NB4 (cell line): ENCODE measurements at regions not wholly inside any gene's neighbourhood (a gene's known extent, or its start where the extent isn't known, plus 50 kb on each side); places are given as distances from the start of the nearest gene placed in this dataset.

Experiments
- POLR2A ChIP-seq: IDR thresholded peaks from 2 replicates; pipeline ENCODE4 v1.6.1; 2011; ENCODE audit warnings: mild to moderate bottlenecking; ENCODE audit not compliant: insufficient read length; ENCODE audit errors: extremely low read depth
- TF ChIP-seq, protein P1 (sequence below): IDR thresholded peaks from one replicate; pipeline ENCODE4 v1.5.1; 2012; ENCODE audit warnings: low read depth, low read length
- TF ChIP-seq, protein P2 (sequence below): IDR thresholded peaks from 2 replicates; pipeline ENCODE4 v1.6.1; 2011; ENCODE audit warnings: low read depth, low read length

DNA sequence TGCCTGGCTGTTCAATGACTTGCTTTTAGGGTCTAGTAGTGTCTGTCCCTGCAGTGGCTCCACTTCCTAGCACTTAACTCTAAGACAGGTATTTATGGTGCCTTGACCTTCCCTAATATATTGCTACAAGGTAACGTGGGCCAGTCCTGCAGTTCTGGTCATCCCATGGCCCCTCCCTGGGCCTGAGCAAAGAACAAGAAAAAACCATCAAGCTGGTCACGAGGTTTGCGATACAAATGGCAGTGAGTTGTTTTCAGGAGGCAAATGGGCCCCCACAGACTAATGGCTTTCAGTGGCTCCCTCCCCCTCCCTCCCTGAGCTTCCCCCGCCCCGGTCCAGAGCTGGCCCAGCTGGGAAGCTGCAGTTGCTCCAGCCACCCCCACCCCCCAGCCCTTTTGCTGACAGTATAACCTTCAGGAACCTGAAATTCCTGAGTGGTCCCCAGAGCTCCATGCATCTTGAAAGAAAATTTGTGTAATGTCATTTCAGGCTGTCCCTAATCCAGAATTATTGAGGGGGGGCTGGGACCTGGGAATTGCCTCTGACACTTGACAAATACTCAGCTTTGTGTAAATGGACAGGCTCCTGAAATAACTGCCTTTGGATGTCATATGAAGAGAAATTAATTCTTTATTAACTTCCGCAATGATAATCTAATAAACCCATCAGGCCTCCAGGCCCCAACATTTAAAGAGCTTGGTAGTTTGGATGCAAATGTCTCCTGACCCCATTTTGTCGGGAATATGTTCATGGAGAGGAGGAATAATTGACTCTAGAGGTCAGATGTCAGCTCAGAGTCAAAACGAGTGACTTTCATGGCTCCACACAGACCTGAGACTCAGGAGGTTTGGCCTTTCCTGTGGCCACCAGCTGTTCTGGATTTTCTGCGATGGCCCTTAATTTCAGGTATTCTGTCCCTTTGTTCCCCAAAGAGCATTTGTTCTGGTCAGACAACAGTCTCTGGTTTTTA, 153.2 kb upstream of the TOP1 start:
- TF ChIP-seq POLR2A, result no peak
- TF ChIP-seq, protein P1, sequence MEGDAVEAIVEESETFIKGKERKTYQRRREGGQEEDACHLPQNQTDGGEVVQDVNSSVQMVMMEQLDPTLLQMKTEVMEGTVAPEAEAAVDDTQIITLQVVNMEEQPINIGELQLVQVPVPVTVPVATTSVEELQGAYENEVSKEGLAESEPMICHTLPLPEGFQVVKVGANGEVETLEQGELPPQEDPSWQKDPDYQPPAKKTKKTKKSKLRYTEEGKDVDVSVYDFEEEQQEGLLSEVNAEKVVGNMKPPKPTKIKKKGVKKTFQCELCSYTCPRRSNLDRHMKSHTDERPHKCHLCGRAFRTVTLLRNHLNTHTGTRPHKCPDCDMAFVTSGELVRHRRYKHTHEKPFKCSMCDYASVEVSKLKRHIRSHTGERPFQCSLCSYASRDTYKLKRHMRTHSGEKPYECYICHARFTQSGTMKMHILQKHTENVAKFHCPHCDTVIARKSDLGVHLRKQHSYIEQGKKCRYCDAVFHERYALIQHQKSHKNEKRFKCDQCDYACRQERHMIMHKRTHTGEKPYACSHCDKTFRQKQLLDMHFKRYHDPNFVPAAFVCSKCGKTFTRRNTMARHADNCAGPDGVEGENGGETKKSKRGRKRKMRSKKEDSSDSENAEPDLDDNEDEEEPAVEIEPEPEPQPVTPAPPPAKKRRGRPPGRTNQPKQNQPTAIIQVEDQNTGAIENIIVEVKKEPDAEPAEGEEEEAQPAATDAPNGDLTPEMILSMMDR, result no peak
- TF ChIP-seq, protein P2, sequence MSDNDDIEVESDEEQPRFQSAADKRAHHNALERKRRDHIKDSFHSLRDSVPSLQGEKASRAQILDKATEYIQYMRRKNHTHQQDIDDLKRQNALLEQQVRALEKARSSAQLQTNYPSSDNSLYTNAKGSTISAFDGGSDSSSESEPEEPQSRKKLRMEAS, result no peak
